ENCODE measurements at regions not wholly inside any gene's neighbourhood (a gene's known extent, or its start where the extent isn't known, plus 50 kb on each side); places are given as distances from the start of the nearest gene placed in this dataset.

DNA sequence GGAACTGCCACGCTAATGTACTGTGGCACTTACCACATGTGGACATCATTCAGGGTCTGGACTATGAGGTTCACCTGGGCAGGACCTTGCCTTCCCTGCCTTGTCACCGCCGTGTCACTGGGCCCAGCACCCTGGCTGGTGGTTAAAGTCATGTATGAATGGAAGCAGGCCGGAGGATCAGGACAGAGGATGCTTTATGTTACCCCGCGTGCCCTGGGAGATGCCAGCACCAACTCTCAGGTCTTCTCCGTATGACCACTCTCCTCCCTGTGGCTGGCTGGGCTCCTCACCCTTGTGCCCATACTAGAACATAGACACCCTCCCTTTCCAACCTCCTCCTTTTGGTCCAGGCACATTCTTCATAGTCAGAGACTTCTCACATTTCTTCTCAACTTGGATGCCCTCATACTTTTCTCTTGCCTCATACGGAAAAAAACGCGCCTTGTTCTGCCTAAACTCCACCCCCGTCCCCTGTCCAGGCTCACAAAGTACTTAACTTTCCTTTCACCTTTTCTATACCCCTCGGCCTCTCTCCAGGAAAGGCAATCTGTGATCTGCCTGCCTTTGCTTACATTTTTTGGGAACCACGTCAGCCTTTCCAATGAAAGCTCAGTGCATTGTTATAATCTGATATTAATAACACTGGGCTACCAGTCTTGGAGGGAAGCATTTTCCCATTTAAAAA lies 240.0 kb downstream of the TEX36 start:
- no peak for TF ChIP-seq EZH2 (IDR thresholded peaks at IDR 0.05; ENCODE audit: low read length)
- TF ChIP-seq, protein P1, sequence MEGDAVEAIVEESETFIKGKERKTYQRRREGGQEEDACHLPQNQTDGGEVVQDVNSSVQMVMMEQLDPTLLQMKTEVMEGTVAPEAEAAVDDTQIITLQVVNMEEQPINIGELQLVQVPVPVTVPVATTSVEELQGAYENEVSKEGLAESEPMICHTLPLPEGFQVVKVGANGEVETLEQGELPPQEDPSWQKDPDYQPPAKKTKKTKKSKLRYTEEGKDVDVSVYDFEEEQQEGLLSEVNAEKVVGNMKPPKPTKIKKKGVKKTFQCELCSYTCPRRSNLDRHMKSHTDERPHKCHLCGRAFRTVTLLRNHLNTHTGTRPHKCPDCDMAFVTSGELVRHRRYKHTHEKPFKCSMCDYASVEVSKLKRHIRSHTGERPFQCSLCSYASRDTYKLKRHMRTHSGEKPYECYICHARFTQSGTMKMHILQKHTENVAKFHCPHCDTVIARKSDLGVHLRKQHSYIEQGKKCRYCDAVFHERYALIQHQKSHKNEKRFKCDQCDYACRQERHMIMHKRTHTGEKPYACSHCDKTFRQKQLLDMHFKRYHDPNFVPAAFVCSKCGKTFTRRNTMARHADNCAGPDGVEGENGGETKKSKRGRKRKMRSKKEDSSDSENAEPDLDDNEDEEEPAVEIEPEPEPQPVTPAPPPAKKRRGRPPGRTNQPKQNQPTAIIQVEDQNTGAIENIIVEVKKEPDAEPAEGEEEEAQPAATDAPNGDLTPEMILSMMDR (optimal IDR thresholded peaks at IDR 0.05 in 1 of 3, IDR thresholded peaks at IDR 0.05 in 1 of 3, conservative IDR thresholded peaks at IDR 0.05 in 1 of 3; ENCODE audit: extremely low read depth in 1 of 3, insufficient read depth in 2 of 3, low read length in 3 of 3) = no peak

Data from keratinocyte (primary cell).